ENCODE measurements at regions not wholly inside any gene's neighbourhood (a gene's known extent, or its start where the extent isn't known, plus 50 kb on each side); places are given as distances from the start of the nearest gene placed in this dataset.
"Not testable (repeated sequence)": the region's sequence is repeated elsewhere in the genome, so short reads cannot be mapped to it uniquely, and the experiment has no call there.

GRCh38 chr13:88257706-88258105, 586.5 kb downstream of the SLITRK5 start:
- DNase-seq, result no peak

DNA sequence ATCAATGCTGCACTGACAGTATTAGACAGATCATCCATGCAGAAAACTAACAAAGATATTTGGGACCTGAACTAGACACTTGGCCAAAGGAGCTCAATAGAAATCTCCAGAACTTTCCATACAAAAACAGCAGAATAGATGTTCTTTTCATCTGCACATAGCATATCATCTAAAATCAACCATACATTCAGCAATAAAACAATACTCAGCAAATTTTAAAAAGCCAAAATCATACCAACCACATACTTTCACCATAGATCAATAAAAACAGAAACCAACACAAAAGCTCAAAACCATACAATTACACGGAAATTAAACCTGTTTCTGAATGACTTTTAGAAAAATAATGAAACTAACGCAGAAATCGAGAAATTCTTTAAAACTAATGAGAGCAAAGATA, 592.6 kb downstream of the SLITRK5 start:
- no peak for DNase-seq

GRCh38 chr13:88281841-88282240, 610.7 kb downstream of the SLITRK5 start:
- DNase-seq, result no peak

DNA sequence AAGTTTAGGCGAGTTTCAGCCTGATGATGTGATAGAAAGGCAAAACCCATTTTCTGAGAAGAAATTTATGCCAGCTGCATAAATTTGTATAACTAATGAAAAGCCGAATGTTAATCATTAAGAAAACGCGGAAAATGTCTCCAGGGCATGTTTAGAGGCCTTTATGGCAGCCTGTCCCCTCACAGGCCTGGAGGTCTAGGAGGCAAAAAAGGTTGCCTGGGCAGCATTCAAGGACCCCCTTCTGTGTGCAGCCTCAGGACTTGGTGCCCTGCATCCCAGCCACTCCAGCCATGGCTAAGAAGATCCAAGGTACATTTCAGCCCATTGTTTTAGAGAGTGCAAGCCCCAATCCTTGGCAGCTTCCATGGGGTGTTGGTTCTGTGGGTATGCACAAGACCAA, 614.2 kb downstream of the SLITRK5 start:
- DNase-seq, result no peak

DNA sequence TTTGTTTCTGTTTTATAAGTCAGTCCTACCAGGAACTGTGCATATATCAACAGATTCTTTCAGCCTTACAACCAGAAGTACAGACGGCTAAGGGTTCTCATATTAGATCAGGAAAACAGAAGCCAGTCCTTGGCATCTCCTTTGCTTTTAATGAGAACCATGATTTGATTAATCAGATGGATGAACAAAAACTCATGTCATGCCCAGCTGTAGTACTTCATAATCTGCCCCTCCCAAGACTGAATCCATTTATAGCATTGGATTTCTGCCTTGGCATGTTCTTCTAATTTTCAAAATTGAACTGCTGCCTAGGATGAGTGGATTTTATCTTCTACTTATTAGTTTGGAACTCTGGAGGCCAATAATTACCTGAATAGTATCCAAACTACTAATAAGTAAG, 617.2 kb downstream of the SLITRK5 start:
- DNase-seq, result no peak

GRCh38 chr13:88291731-88292130, 620.6 kb downstream of the SLITRK5 start:
- not testable (repeated sequence) for DNase-seq

GRCh38 chr13:88294368-88294767, 623.2 kb downstream of the SLITRK5 start:
- DNase-seq, result no peak

DNA sequence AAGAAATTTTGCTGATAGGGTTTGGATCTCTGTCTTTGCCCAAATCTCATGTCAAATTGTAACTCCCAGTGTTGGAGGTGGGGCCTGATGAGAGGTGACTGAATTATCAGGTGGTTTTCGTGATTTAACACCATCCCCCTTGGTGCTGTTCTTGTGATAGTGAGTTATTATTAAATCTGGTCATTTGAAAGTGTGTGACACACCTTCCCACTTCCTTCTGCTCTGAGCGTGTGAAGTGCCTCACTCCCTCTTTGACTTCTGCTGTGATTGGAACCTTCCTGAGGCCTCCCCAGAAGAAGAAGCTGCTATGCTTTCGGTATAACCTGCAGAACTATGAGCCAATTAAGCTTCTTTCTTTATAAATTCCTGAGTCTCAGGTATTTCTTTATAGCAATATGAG, 632.0 kb downstream of the SLITRK5 start:
- DNase-seq, result no peak

DNA sequence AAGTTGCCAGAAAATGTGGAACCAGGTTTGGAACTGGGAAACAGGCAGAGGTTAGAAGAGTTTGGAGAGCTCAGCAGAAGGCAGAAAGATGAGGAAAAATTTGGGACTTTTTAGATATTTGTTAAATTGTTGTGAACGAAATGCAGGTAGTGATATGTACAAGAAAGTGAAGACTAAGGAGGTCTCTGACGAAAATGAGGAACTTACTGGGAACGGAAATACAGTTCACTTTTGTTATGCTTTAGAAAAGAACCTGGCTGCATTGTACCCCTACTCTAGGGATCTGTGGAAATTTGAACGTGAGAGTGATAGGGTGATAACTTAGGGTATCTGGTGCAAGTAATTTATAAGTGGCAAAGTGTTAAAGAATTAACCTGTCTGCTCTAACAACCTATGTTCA, 632.4 kb downstream of the SLITRK5 start:
- no peak for DNase-seq

- DNase-seq, result no peak
Measured at GRCh38 chr13:88314496-88314895, 643.3 kb downstream of the SLITRK5 start.

GRCh38 chr13:88329066-88329465, 657.9 kb downstream of the SLITRK5 start:
- no peak for DNase-seq

DNA sequence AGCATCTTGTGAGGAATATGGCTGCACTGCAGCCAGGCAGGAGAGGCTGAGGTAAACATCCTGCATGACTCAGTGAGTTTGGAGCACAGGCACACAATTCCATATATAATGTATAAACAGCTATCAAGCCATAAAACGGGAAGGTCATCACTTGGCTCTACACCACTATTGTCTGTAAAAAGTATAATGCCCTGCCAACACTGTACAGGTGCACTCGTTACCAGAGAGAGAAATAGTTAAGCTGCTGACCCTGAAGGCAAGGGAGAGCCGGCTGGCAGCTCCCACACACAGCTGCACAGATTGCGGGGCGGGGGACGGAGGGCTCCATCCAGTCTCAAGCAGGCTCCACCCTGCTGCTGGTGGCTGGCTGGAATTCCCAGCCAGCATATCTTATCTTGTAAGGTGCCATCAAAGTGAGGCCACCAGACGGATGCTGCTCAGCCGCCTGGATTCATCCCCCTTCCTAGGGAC, 668.1 kb downstream of the SLITRK5 start:
- DNase-seq, result no peak

DNA sequence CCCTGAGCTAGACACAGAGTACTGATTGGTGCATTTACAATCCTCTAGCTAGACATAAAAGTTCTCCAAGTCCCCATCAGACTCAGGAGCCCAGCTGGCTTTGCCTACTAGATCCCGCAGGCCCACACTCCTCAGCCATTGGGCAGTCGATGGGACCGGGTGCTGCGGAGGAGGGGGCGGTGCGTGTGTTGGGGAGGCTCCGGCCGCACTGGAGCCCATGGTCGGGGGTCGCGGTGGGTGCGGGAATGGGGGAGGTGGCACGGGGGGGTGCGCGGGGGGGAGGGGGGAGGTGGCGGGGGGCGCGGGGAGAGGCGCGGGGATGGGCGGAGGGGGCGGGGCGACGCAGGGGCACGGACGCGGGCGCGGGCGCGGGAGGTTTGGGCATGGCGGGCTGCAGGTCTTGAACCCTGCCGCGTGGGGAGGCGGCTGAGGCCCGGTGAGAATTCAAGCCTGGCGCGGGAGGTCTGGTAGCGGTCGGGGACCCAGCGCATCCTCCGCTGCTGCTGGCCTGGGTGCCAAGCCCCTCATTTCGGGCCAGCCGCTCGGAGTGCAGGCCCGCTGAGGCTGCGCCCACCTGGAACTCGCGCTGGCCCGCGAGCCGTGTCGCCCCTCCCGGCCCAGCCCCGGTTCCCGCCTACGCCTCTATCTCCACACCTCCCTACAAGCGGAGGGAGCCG, 674.1 kb downstream of the SLITRK5 start:
- DNase-seq, result no peak

GRCh38 chr13:88360761-88361160, 689.6 kb downstream of the SLITRK5 start:
- no peak for DNase-seq

GRCh38 chr13:88369866-88370265, 698.7 kb downstream of the SLITRK5 start:
- no peak for DNase-seq

DNA sequence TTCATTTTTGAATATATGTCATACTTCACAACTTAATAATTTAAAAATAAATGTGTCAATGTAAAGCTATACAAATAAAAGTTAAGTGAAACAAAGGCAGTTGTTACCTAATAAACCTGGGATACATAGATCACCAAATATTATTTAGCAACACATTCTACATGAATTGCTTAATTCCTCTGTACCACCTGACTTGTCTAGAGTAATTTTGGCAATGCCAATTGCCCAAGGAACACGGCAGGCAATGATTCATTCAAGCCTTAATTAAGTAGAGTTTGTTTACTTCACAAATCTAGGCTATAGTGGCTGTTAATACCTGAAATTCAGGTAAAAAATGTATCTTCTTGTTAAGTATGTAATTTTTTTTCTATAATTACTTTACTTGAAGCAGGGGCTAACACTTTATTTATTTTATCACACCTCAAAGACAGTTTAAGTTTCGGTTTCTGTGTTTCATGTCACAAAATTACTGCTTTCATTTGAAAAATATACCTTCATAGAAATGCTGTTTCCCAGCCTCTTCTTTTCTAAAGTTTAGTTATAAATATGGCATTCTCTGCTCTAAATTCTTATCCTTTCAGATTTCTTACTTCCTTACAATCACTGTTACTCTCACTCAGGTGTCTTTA, 705.7 kb downstream of the SLITRK5 start:
- DNase-seq, result no peak

GRCh38 chr13:88377852-88378251, 706.7 kb downstream of the SLITRK5 start:
- no peak for DNase-seq

DNA sequence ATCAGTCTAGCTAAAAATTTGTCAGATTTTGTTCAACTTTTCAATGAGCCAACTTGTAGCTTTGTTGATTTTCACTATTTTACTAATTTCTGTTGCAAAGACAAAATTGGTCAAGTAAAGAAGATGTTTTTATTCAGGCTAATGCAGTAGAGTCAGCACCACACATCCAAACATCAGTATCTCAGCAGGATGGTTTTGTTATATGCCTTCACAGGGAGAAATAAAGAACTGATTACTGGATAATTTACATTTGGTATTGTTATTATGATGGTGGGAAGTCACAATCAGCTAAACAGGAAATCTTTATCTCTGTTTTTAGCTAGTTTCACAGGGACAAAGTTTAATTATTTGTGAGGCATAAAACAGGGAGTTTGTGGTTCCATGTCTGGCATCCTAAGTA, 713.4 kb downstream of the SLITRK5 start:
- DNase-seq, result no peak

- DNase-seq, result no peak
Measured at GRCh38 chr13:88395804-88396203, 724.6 kb downstream of the SLITRK5 start.

- no peak for DNase-seq
Measured at GRCh38 chr13:88411696-88412095, 740.5 kb downstream of the SLITRK5 start.

- no peak for DNase-seq
Measured at GRCh38 chr13:88417801-88418200, 746.6 kb downstream of the SLITRK5 start.

DNA sequence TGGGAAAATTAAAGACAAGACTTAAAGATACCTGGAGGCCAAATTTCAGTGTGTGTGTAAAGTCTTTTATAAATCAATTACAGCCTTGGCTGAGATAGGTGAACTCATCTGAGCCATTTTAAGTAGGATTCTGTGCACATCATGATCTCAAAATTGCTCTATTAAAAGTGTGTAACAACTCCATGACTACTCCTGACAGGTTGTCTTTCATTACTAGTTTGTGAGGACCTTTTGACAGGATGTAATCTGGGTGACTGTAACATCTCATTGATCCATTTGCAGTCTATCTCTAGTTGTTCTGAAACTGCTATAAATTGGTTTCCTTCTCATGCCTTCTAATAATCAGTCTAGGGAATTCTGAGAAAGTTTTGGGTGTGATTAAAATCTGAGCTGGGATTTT, 753.3 kb downstream of the SLITRK5 start:
- no peak for DNase-seq

- no peak for DNase-seq
Measured at GRCh38 chr13:88426661-88427060, 755.5 kb downstream of the SLITRK5 start.

- no peak for DNase-seq
Measured at GRCh38 chr13:88429862-88430261, 758.7 kb downstream of the SLITRK5 start.

- no peak for DNase-seq
Measured at GRCh38 chr13:88434953-88435352, 763.8 kb downstream of the SLITRK5 start.
